Esophagus squamous epithelium (tissue), 4 donors: ENCODE measurements at regions not wholly inside any gene's neighbourhood (a gene's known extent, or its start where the extent isn't known, plus 50 kb on each side); places are given as distances from the start of the nearest gene placed in this dataset.

ENCODE experiments used
- POLR2A ChIP-seq, 4 donors: fragments of 450-650 bp; IDR thresholded peaks; one replicate each; pipeline ENCODE4 v1.6.1; 2017; ENCODE audit warnings: antibody characterized with exemption in 4 of 4, mild to moderate bottlenecking in 4 of 4, moderate library complexity in 3 of 4
- TF ChIP-seq, protein P1 (sequence below), 6 experiments: fragments of 450-650 bp in 4 of 6; fragments of 200-600 bp in 2 of 6; sonication (generic) in 2 of 6; IDR thresholded peaks; one replicate each; pipeline ENCODE4 v1.5.1; 2016 to 2019; ENCODE audit warnings: antibody characterized with exemption in 6 of 6, mild to moderate bottlenecking in 4 of 6, moderate library complexity in 4 of 6

DNA sequence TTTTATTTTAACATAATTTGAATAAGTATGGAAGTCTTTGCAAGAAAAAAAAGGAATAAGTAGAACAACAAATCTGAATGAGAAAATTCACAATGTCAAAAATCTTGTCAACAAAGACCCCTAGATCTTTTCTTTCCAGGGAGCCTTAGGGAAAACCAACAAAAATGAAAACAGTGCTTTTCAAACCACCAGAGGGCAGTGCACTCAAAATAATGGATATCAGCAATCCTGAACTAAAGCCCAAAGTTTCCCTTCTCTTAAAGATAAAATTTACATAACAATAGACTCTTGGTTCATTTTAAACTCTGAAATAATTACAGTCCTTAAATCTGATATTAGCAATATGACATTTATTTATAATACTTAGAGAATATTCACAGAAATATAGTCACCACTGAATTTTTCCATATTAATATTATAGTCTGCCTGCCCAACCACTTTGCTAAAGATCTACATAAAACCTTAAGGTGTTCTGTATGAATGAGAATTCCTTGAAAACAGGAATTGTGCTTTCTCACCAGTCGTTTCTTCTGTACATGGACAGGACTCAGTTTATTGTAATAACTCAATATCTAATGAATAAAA, 105.3 kb upstream of the BMP5 start:
- TF ChIP-seq POLR2A (IDR thresholded peaks at IDR 0.05): no peak
- TF ChIP-seq, protein P1, sequence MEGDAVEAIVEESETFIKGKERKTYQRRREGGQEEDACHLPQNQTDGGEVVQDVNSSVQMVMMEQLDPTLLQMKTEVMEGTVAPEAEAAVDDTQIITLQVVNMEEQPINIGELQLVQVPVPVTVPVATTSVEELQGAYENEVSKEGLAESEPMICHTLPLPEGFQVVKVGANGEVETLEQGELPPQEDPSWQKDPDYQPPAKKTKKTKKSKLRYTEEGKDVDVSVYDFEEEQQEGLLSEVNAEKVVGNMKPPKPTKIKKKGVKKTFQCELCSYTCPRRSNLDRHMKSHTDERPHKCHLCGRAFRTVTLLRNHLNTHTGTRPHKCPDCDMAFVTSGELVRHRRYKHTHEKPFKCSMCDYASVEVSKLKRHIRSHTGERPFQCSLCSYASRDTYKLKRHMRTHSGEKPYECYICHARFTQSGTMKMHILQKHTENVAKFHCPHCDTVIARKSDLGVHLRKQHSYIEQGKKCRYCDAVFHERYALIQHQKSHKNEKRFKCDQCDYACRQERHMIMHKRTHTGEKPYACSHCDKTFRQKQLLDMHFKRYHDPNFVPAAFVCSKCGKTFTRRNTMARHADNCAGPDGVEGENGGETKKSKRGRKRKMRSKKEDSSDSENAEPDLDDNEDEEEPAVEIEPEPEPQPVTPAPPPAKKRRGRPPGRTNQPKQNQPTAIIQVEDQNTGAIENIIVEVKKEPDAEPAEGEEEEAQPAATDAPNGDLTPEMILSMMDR (IDR thresholded peaks at IDR 0.05): peak; percentile 32 to 82 (median 62)
